H1 (cell line): ENCODE measurements at regions not wholly inside any gene's neighbourhood (a gene's known extent, or its start where the extent isn't known, plus 50 kb on each side); places are given as distances from the start of the nearest gene placed in this dataset.

ENCODE experiments used
- CTCF ChIA-PET: fragments of 300-600 bp; sonication (Branson Sonifier 250); formaldehyde crosslinking; loops from one replicate; lab custom pipeline; 2021; ENCODE audit not compliant: partially characterized antibody; lab: Charles Lee
- POLR2A ChIA-PET: fragments of 300-600 bp; sonication (Branson Sonifier 250); formaldehyde crosslinking; loops from one replicate; lab custom pipeline; 2021; ENCODE audit warnings: inconsistent platforms; ENCODE audit not compliant: partially characterized antibody; lab: Charles Lee
- DNase-seq, 2 experiments: peaks; one replicate each; pipeline versions ENCODE4 v3.0.0 to v3.0.0-alpha.2; 2010 to 2022; ENCODE audit warnings: low spot score in 2 of 2, low read depth in 1 of 2, mixed read lengths in 1 of 2
- FAIRE-seq: peaks from 2 replicates; lab custom pipeline; 2011; peaks lifted over from hg19 to GRCh38; lab: Jason Lieb, UNC
- H2AFZ ChIP-seq: 2 replicates; pipeline ENCODE4 v1.8.1; 2012; ENCODE audit warnings: low read length, inconsistent platforms
- H2AK5ac ChIP-seq: 2 replicates; pipeline ENCODE4 v1.6.1; 2013; ENCODE audit warnings: low read depth, low read length
- H2BK120ac ChIP-seq: replicated peaks from 2 replicates; pipeline ENCODE3; 2013; ENCODE audit warnings: low read depth, low read length, inconsistent platforms
- H2BK12ac ChIP-seq: 2 replicates; pipeline ENCODE4 v1.6.1; 2013; ENCODE audit warnings: low read depth, low read length
- H2BK15ac ChIP-seq: 2 replicates; pipeline ENCODE4 v1.6.1; 2013; ENCODE audit warnings: low read length
- H2BK20ac ChIP-seq: 2 replicates; pipeline ENCODE4 v1.6.1; 2013; ENCODE audit warnings: low read length
- H2BK5ac ChIP-seq: 2 replicates; pipeline ENCODE4 v1.6.1; 2013; ENCODE audit warnings: low read depth, low read length
- H3K14ac ChIP-seq: 2 replicates; pipeline ENCODE4 v1.6.1; 2013; ENCODE audit warnings: inconsistent platforms; ENCODE audit not compliant: insufficient read length
- H3K18ac ChIP-seq: 2 replicates; pipeline ENCODE4 v1.6.1; 2013; ENCODE audit warnings: low read length; ENCODE audit errors: extremely low read depth
- H3K23ac ChIP-seq: 2 replicates; pipeline ENCODE4 v1.6.1; 2013; ENCODE audit warnings: inconsistent platforms; ENCODE audit not compliant: insufficient read length
- H3K23me2 ChIP-seq: 2 replicates; pipeline ENCODE4 v1.6.1; 2013; ENCODE audit warnings: low read depth, low read length
- H3K27ac ChIP-seq: 2 replicates; pipeline ENCODE4 v1.6.1; 2011; ENCODE audit warnings: low read depth, low read length, inconsistent platforms
- H3K27me3 ChIP-seq, 4 experiments: replicated peaks in 1 of 4; 1 replicate in 1 of 4; 2 replicates in 3 of 4; pipeline versions ENCODE4 v1.6.1 to v1.8.1; 2011 to 2013; ENCODE audit warnings: low read length in 3 of 4, mild to moderate bottlenecking in 3 of 4, inconsistent platforms in 2 of 4, mixed read lengths in 2 of 4, moderate library complexity in 1 of 4; ENCODE audit not compliant: control insufficient read depth in 3 of 4, insufficient read depth in 3 of 4; ENCODE audit errors: extremely low read depth in 1 of 4
- H3K36me3 ChIP-seq, 4 experiments: 2 replicates each; pipeline versions ENCODE4 v1.6.1 to v1.8.1; 2011 to 2013; ENCODE audit warnings: mild to moderate bottlenecking in 4 of 4, low read length in 3 of 4, moderate library complexity in 2 of 4, control low read depth in 1 of 4, inconsistent platforms in 1 of 4; ENCODE audit not compliant: insufficient read depth in 4 of 4, control insufficient read depth in 2 of 4
- H3K4ac ChIP-seq: replicated peaks from 2 replicates; pipeline ENCODE3; 2013; ENCODE audit warnings: low read length, low read depth, mixed read lengths, inconsistent platforms; ENCODE audit not compliant: insufficient read length
- H3K4me1 ChIP-seq, 4 experiments: replicated peaks in 1 of 4; 1 replicate in 1 of 4; 2 replicates in 3 of 4; pipeline versions ENCODE4 v1.6.1 to v1.8.1; 2011 to 2013; ENCODE audit warnings: low read length in 3 of 4, inconsistent platforms in 2 of 4, mixed read lengths in 1 of 4; ENCODE audit not compliant: insufficient read depth in 4 of 4, control insufficient read depth in 3 of 4
- H3K4me2 ChIP-seq, 2 experiments: 2 replicates each; pipeline versions ENCODE4 v1.6.1 to v1.8.1; 2011 to 2013; ENCODE audit warnings: low read depth in 2 of 2, low read length in 2 of 2, control low read depth in 1 of 2, inconsistent platforms in 1 of 2, mild to moderate bottlenecking in 1 of 2; ENCODE audit not compliant: insufficient read depth in 1 of 2
- H3K4me3 ChIP-seq, 4 experiments: fragments of 200-600, 300-600 bp in 1 of 4; sonication (generic), shearing (Covaris generic), sonication (Bioruptor Twin) in 1 of 4; 2 replicates each; pipeline versions ENCODE4 v1.5.1 to v1.8.1; 2011 to 2016; ENCODE audit warnings: low read length in 4 of 4, low read depth in 3 of 4, control low read depth in 2 of 4, inconsistent platforms in 2 of 4, mild to moderate bottlenecking in 2 of 4, mixed read lengths in 1 of 4, moderate library complexity in 1 of 4; ENCODE audit not compliant: insufficient read depth in 2 of 4; ENCODE audit errors: extremely low read depth in 1 of 4
- H3K56ac ChIP-seq: replicated peaks from 2 replicates; pipeline ENCODE3; 2013; ENCODE audit warnings: low read depth, mild to moderate bottlenecking, mixed read lengths, low read length, inconsistent platforms; ENCODE audit not compliant: insufficient read length
- H3K79me1 ChIP-seq: 2 replicates; pipeline ENCODE4 v1.6.1; 2013; ENCODE audit warnings: low read depth, low read length, control low read depth
- H3K79me2 ChIP-seq, 2 experiments: 2 replicates each; pipeline versions ENCODE4 v1.6.1 to v1.8.1; 2012 to 2013; ENCODE audit warnings: low read length in 2 of 2, mild to moderate bottlenecking in 2 of 2, inconsistent platforms in 1 of 2; ENCODE audit not compliant: insufficient read depth in 2 of 2, control insufficient read depth in 1 of 2
- H3K9ac ChIP-seq, 4 experiments: replicated peaks in 1 of 4; 1 replicate in 1 of 4; 2 replicates in 3 of 4; pipeline versions ENCODE4 v1.6.1 to v1.8.1; 2011 to 2013; ENCODE audit warnings: low read depth in 3 of 4, low read length in 3 of 4, control low read depth in 2 of 4, mild to moderate bottlenecking in 2 of 4, moderate library complexity in 2 of 4, inconsistent platforms in 1 of 4; ENCODE audit errors: extremely low read depth in 1 of 4
- H3K9me3 ChIP-seq, 2 experiments: 2 replicates each; pipeline versions ENCODE4 v1.6.1 to v1.8.1; 2012 to 2013; ENCODE audit warnings: mild to moderate bottlenecking in 2 of 2, moderate library complexity in 2 of 2, control low read depth in 1 of 2, inconsistent platforms in 1 of 2, low read depth in 1 of 2, low read length in 1 of 2, mixed read lengths in 1 of 2; ENCODE audit not compliant: insufficient read depth in 2 of 2
- H4K20me1 ChIP-seq, 2 experiments: replicated peaks in 1 of 2; 2 replicates each; pipeline versions ENCODE3 to v1.8.1; 2011 to 2013; ENCODE audit warnings: inconsistent platforms in 2 of 2, low read length in 2 of 2, mild to moderate bottlenecking in 1 of 2; ENCODE audit not compliant: insufficient read depth in 2 of 2, control insufficient read depth in 1 of 2
- H4K5ac ChIP-seq: 2 replicates; pipeline ENCODE4 v1.6.1; 2013; ENCODE audit warnings: low read length, low read depth, mixed read lengths, inconsistent platforms; ENCODE audit not compliant: insufficient read length
- H4K8ac ChIP-seq: 2 replicates; pipeline ENCODE4 v1.8.0; 2013; ENCODE audit warnings: mild to moderate bottlenecking, moderate library complexity, low read length, inconsistent platforms; ENCODE audit not compliant: insufficient read depth; ENCODE audit errors: extremely low read depth
- H4K91ac ChIP-seq: replicated peaks from 2 replicates; pipeline ENCODE3; 2013; ENCODE audit warnings: low read length, mixed read lengths, inconsistent platforms; ENCODE audit not compliant: insufficient read length
- ATF3 ChIP-seq: IDR thresholded peaks from 2 replicates; pipeline ENCODE4 v1.6.1; 2011; ENCODE audit warnings: low read depth, mild to moderate bottlenecking, low read length; ENCODE audit not compliant: insufficient read depth
- BCL11A ChIP-seq, 2 experiments: IDR thresholded peaks; one replicate each; pipeline ENCODE4 v1.6.1; 2011; ENCODE audit warnings: low read depth in 2 of 2, low read length in 2 of 2, mild to moderate bottlenecking in 2 of 2
- MAFK ChIP-seq: IDR thresholded peaks from 2 replicates; pipeline ENCODE4 v1.6.1; 2012; ENCODE audit warnings: low read depth, mild to moderate bottlenecking, improper control_type of control experiment, low read length
- POLR2AphosphoS5 ChIP-seq: IDR thresholded peaks from 2 replicates; pipeline ENCODE4 v1.6.1; 2011; ENCODE audit warnings: low read depth, low read length
- YY1 ChIP-seq: IDR thresholded peaks from 2 replicates; pipeline ENCODE4 v1.6.1; 2011; ENCODE audit warnings: low read depth, mild to moderate bottlenecking, low read length
- WGBS, 2 experiments: shearing (Covaris generic) in 1 of 2; methylation state at CpG; one replicate each; pipeline versions ENCODE4 v1.1.6 to v1.1.7; 2013 to 2015; ENCODE audit warnings: low lambda C conversion rate in 2 of 2, mixed read lengths in 2 of 2, inconsistent platforms in 1 of 2, low coverage in 1 of 2, missing lambda C conversion rate in 1 of 2; ENCODE audit not compliant: insufficient replicate concordance in 2 of 2, insufficient coverage in 1 of 2, insufficient read length in 1 of 2; ENCODE audit errors: extremely low coverage in 1 of 2, missing lambda C conversion rate in 1 of 2; 5-methylcytosine and 5-hydroxymethylcytosine counted together
- TF ChIP-seq, protein P1 (sequence below): IDR thresholded peaks from 2 replicates; pipeline ENCODE4 v1.6.1; 2012; ENCODE audit warnings: inconsistent platforms
- TF ChIP-seq, protein P2 (sequence below): IDR thresholded peaks from 2 replicates; pipeline ENCODE4 v1.6.1; 2012; ENCODE audit warnings: low read length, inconsistent platforms

GRCh38 chr4:99749445-99750391 is 66.9 kb upstream of the DAPP1 start:
- Histone ChIP-seq H2BK12ac (no peak overlapping the region), H3K79me2 (no peaks in the 10 kb centered on the region), H3K27ac (no peak overlapping the region), H4K8ac (no peak overlapping the region), H3K4ac (no peak overlapping the region), H3K4me2 (no peak overlapping the region), H3K4me1 (no peaks in the 10 kb centered on the region), H3K9ac (no peak overlapping the region), H3K14ac (no peak overlapping the region), H2BK20ac (no peak overlapping the region), H4K20me1 (no peaks in the 10 kb centered on the region), H4K5ac (no peak overlapping the region), H2BK120ac (no peak overlapping the region), H2AFZ (no peak overlapping the region; the same call in 1 of the 2 replicates), H3K79me1 (no peaks in the 10 kb centered on the region), H3K18ac (no peak overlapping the region), H3K4me3 (no peak overlapping the region), H3K9me3 (no peaks in the 10 kb centered on the region), H2AK5ac (no peak overlapping the region), H2BK5ac (no peak overlapping the region), H3K36me3 (no peaks in the 10 kb centered on the region), H4K91ac (no peak overlapping the region), H3K27me3 (no peaks in the 10 kb centered on the region), H3K56ac (no peak overlapping the region), H2BK15ac (no peak overlapping the region), H3K23ac (no peak overlapping the region), H3K23me2 (no peaks in the 10 kb centered on the region)
- 93% methylated on average over 4 of the region's 4 CpGs; no CpG with 5 or more reads in 1 of the 2 experiments for WGBS, 2 experiments
- no peak for DNase-seq
- no peak for FAIRE-seq
- ChIA-PET CTCF (interaction anchor here (0.6 to 1.5 kb wide), 2 partner anchors 22 to 66 kb away, joined by 3 to 4 read pairs; no protein-coding TSS in a partner anchor), POLR2A (no interaction called here)
- TF ChIP-seq ATF3 (no peak), MAFK (no peak), BCL11A (IDR thresholded peaks at IDR 0.05; ENCODE audit: low read depth in 2 of 2, low read length in 2 of 2) (no peak), POLR2AphosphoS5 (no peak), YY1 (no peak)
- TF ChIP-seq, protein P1, sequence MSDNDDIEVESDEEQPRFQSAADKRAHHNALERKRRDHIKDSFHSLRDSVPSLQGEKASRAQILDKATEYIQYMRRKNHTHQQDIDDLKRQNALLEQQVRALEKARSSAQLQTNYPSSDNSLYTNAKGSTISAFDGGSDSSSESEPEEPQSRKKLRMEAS = no peak
- TF ChIP-seq, protein P2, sequence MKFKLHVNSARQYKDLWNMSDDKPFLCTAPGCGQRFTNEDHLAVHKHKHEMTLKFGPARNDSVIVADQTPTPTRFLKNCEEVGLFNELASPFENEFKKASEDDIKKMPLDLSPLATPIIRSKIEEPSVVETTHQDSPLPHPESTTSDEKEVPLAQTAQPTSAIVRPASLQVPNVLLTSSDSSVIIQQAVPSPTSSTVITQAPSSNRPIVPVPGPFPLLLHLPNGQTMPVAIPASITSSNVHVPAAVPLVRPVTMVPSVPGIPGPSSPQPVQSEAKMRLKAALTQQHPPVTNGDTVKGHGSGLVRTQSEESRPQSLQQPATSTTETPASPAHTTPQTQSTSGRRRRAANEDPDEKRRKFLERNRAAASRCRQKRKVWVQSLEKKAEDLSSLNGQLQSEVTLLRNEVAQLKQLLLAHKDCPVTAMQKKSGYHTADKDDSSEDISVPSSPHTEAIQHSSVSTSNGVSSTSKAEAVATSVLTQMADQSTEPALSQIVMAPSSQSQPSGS = no peak
